BJ (cell line): ENCODE measurements at regions not wholly inside any gene's neighbourhood (a gene's known extent, or its start where the extent isn't known, plus 50 kb on each side); places are given as distances from the start of the nearest gene placed in this dataset.

Experiments
- CTCF ChIA-PET: fragments of 350-600 bp; formaldehyde crosslinking; extraction: SDS; loops from one replicate; lab custom pipeline; 2021; ENCODE audit warnings: antibody characterized with exemption, inconsistent platforms; lab: Yijun Ruan, JAX
- POLR2A ChIA-PET: fragments of 300-600 bp; sonication (Branson Sonifier 250); formaldehyde crosslinking; extraction: SDS; loops from one replicate; lab custom pipeline; 2021; ENCODE audit warnings: antibody characterized with exemption; lab: Charles Lee
- DNase-seq: peaks from one replicate; pipeline ENCODE4 v3.0.0-alpha.2; 2011; ENCODE audit warnings: low read depth
- H3K27me3 ChIP-seq: 2 replicates; pipeline ENCODE4 v1.6.0; 2011; ENCODE audit warnings: low read length; ENCODE audit not compliant: control insufficient read depth, insufficient read depth
- H3K36me3 ChIP-seq: 2 replicates; pipeline ENCODE4 v1.5.1; 2011; ENCODE audit warnings: low read length; ENCODE audit not compliant: control insufficient read depth, insufficient read depth
- H3K4me3 ChIP-seq: 2 replicates; pipeline ENCODE4 v1.5.1; 2011; ENCODE audit warnings: low read depth, mild to moderate bottlenecking, control low read depth, low read length
- TF ChIP-seq, protein P1 (sequence below): IDR thresholded peaks from 2 replicates; pipeline ENCODE4 v1.5.1; 2011; ENCODE audit warnings: low read depth, mild to moderate bottlenecking, control low read depth, inconsistent platforms, low read length, moderate library complexity; ENCODE audit not compliant: insufficient read depth

DNA sequence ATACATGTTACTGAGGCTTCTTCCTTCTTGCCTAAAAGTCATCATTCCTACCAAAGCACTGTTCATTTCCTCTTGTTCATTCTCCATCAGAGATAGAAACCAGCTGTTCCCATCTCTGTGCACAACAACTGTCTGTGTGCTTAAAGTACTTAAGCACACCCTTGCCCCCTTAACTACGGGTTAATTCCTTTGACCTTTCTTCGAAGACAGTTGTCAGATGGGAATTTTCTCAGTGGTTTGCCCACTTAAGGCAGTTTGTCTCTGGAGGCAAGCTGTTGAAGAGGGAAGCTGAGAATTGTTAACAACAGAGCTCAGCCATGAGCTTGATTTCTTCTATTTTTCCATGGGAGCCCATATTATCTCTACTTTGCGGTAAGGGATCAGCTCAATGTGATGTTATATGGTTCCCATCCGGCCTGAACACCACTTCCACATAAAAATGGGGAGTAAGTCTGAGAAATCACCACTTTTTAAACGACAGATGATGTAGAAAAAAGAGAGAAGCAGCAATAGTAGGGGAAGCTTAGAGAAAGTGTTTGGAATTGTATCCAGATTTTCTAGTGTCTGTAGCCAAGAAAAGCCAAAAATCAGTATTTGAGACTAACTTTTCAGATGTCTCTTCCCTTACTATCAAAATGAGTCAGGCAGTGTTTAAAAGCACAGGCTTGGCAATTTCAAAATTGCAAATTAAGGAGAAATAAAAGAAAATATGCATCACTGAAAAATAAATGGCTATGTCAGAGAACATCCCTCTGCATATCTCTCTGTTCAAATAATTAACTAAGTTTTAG, 194.4 kb downstream of the SLIT2 start:
- CTCF ChIA-PET, result interaction anchor here (0.5 to 0.9 kb wide), 2 partner anchors 13 to 190 kb away, joined by 3 read pairs; no protein-coding TSS in a partner anchor
- DNase-seq, result no peak
- no peaks in the 10 kb centered on the region for H3K27me3 ChIP-seq
- POLR2A ChIA-PET, result no interaction called here
- H3K4me3 ChIP-seq, result no peak overlapping the region
- TF ChIP-seq, protein P1, sequence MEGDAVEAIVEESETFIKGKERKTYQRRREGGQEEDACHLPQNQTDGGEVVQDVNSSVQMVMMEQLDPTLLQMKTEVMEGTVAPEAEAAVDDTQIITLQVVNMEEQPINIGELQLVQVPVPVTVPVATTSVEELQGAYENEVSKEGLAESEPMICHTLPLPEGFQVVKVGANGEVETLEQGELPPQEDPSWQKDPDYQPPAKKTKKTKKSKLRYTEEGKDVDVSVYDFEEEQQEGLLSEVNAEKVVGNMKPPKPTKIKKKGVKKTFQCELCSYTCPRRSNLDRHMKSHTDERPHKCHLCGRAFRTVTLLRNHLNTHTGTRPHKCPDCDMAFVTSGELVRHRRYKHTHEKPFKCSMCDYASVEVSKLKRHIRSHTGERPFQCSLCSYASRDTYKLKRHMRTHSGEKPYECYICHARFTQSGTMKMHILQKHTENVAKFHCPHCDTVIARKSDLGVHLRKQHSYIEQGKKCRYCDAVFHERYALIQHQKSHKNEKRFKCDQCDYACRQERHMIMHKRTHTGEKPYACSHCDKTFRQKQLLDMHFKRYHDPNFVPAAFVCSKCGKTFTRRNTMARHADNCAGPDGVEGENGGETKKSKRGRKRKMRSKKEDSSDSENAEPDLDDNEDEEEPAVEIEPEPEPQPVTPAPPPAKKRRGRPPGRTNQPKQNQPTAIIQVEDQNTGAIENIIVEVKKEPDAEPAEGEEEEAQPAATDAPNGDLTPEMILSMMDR, result no peak
- no peaks in the 10 kb centered on the region for H3K36me3 ChIP-seq

DNA sequence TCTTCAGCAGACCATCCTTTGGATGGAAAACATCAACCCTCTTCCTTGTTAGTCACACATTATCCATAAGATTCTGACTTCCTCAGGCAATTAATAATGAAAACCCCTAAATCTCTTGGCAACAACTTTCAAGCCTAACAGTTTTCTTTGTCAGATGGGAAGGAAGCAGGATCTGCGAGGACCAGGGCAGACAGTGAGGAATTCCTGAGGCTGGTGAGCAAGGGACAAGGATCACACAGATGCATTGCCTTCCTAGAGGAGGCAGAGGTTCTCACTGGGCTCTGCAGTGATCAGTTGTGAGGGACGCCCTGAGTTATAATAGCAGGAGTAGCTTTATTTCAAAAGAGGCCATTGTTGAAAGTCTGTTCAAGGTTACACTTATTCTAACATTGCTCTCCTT, 195.4 kb downstream of the SLIT2 start:
- ChIA-PET CTCF (interaction anchor here (0.9 kb wide), 1 partner anchor 14 kb away, joined by 3 read pairs; no protein-coding TSS in a partner anchor), POLR2A (no interaction called here)
- no peaks in the 10 kb centered on the region for H3K27me3 ChIP-seq
- TF ChIP-seq, protein P1, result no peak
- no peak overlapping the region for H3K4me3 ChIP-seq
- no peak for DNase-seq
- no peaks in the 10 kb centered on the region for H3K36me3 ChIP-seq

DNA sequence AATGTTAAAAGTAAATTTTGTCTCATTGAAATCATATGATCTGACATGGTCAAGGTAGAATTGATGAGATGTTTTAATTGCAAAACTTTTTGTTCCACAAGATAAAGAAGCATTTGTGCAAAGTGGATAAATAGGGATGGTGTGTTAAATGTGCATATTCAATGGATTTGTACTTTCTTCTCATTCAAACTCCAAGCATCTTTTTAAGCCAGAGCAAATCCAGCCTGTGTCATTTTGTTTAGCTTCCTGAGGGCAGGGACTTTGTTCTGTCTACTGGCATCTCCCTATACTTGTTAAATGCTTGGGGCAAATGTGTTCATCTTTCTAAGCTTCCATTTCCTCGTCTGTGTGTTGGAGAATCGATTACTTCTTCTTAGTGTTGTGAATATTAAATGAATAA, 200.3 kb downstream of the SLIT2 start:
- ChIA-PET POLR2A (no interaction called here), CTCF (no interaction called here)
- H3K36me3 ChIP-seq, result no peaks in the 10 kb centered on the region
- H3K4me3 ChIP-seq, result no peak overlapping the region
- TF ChIP-seq, protein P1, result no peak
- no peak for DNase-seq
- H3K27me3 ChIP-seq, result no peaks in the 10 kb centered on the region

DNA sequence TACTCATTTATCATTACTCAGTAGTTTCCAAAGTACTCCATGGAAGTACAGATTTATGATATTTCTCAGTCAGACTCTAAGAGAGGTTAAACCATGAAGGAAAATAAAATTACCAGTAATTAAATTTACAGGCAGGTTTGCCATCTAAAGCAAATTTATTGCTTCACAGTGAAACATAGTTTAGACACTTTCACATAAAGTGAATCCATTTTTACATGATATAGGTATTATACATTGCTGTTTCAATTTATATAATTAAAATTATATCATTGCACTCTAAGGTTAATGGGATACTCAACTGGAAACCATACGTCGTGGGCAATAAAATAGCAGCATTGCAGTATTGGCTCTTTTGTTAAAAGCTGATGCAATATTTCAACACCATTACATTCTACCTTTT, 202.8 kb downstream of the SLIT2 start:
- DNase-seq, result no peak
- POLR2A ChIA-PET, result no interaction called here
- Histone ChIP-seq H3K36me3 (no peaks in the 10 kb centered on the region), H3K27me3 (no peaks in the 10 kb centered on the region), H3K4me3 (no peak overlapping the region)
- CTCF ChIA-PET, result no interaction called here
- TF ChIP-seq, protein P1, result no peak

DNA sequence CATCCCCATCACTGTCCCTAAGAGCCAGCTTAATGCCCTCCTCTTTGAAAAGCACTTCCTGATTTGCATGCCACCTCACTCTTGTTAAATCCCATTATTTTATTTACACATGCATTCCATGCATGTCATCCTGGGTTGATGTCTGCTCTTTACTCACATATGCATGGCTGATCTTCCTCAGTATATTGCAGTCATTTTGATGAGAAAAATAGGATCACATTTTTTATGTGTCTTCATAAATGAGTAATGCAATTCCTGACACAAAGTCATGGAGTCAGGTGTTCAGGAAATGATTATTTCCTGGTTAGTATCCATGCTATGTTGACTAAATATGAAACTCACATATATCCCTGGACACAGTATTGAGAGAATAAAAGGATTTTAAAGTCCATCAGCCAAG, 204.7 kb downstream of the SLIT2 start:
- Histone ChIP-seq H3K36me3 (no peaks in the 10 kb centered on the region), H3K27me3 (no peaks in the 10 kb centered on the region), H3K4me3 (no peak overlapping the region)
- CTCF ChIA-PET, result no interaction called here
- TF ChIP-seq, protein P1, result no peak
- POLR2A ChIA-PET, result no interaction called here
- no peak for DNase-seq
